Breast epithelium (tissue), 4 donors: ENCODE measurements at regions not wholly inside any gene's neighbourhood (a gene's known extent, or its start where the extent isn't known, plus 50 kb on each side); places are given as distances from the start of the nearest gene placed in this dataset.

Experiments used
- DNase-seq, 2 donors: peaks; one replicate each; pipeline ENCODE4 v3.0.0-alpha.2; 2019; ENCODE audit warnings: low spot score in 2 of 2
- H3K27ac ChIP-seq, 2 donors: fragments of 200-600 bp; sonication (generic) in 1 of 2; one replicate each; pipeline ENCODE4 v1.5.1; 2016 to 2019; ENCODE audit warnings: mild to moderate bottlenecking in 1 of 2
- H3K27me3 ChIP-seq, 2 donors: fragments of 200-600 bp; sonication (generic) in 1 of 2; one replicate each; pipeline versions ENCODE4 v1.5.1 to v1.6.0; 2017 to 2019; ENCODE audit warnings: control low read depth in 1 of 2, mild to moderate bottlenecking in 1 of 2
- H3K36me3 ChIP-seq: fragments of 200-600 bp; one replicate; pipeline ENCODE4 v1.5.1; 2019
- H3K4me1 ChIP-seq, 2 donors: fragments of 200-600 bp; sonication (generic); one replicate each; pipeline ENCODE4 v1.5.1; 2016 to 2019; ENCODE audit warnings: control low read depth in 1 of 2
- H3K4me3 ChIP-seq, 3 donors: fragments of 200-600 bp; sonication (generic); 1 replicate in 2 of 3; 2 replicates in 1 of 3; pipeline ENCODE4 v1.5.1; 2016 to 2019; ENCODE audit warnings: mild to moderate bottlenecking in 3 of 3, moderate library complexity in 2 of 3
- H3K9me3 ChIP-seq, 2 donors: fragments of 200-600 bp; sonication (generic) in 1 of 2; one replicate each; pipeline ENCODE4 v1.5.1; 2016 to 2019; ENCODE audit warnings: control low read depth in 1 of 2
- CTCF ChIP-seq, 3 donors: fragments of 450-650 bp; IDR thresholded peaks; one replicate each; pipeline ENCODE4 v1.5.1; 2016 to 2017; ENCODE audit warnings: antibody characterized with exemption in 3 of 3, mild to moderate bottlenecking in 3 of 3, moderate library complexity in 3 of 3
- POLR2A ChIP-seq: fragments of 450-650 bp; IDR thresholded peaks from one replicate; pipeline ENCODE4 v1.6.1; 2016; ENCODE audit warnings: antibody characterized with exemption, mild to moderate bottlenecking, moderate library complexity
- POLR2AphosphoS5 ChIP-seq, 3 donors: sonication (generic); formaldehyde crosslinking; IDR thresholded peaks; one replicate each; pipeline ENCODE4 v1.6.1; 2017; ENCODE audit warnings: antibody characterized with exemption in 3 of 3
- intact Hi-C: fragments of 100-400 bp; cut with DNase I; formaldehyde crosslinking; loops from one replicate; pipeline ENCODE4 v1.15.1; 2023; ENCODE audit warnings: low total_unique reads

GRCh38 chrX:9351126-9351525, 113.7 kb upstream of the TBL1X start:
- no peak for DNase-seq
- no peak for TF ChIP-seq POLR2AphosphoS5 (IDR thresholded peaks at IDR 0.05)
- no peak for TF ChIP-seq POLR2A
- no peak for TF ChIP-seq CTCF (IDR thresholded peaks at IDR 0.05)
- Histone ChIP-seq H3K4me3 (no peak overlapping the region), H3K9me3 (no peaks in the 10 kb centered on the region), H3K36me3 (no peaks in the 10 kb centered on the region), H3K4me1 (no peaks in the 10 kb centered on the region), H3K27me3 (peaks cover 0 to 7% of the 10 kb centered on the region in 2 donors), H3K27ac (no peak overlapping the region)
- intact Hi-C loops = no loop called here

DNA sequence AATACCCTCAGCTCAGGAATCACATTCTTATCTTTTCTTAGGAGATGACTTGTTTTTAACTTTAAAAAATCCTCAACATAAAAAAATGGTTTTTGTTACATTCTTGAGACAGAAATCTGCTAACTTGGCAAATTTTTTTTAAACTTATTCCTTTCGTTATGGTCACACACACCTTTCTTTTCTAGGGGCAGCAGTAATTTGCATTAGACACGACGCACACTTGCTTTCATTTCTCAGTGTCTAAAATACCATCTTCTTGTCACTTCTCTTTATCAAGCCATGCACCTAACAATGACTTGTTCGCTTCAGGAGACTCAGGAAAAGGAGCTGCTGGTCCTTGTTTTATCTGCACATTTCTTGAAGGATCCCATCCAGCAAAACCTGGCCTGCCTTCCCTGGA, 112.6 kb upstream of the TBL1X start:
- intact Hi-C loops = no loop called here
- no peak for TF ChIP-seq POLR2A
- no peak for TF ChIP-seq CTCF (IDR thresholded peaks at IDR 0.05)
- no peak for TF ChIP-seq POLR2AphosphoS5 (IDR thresholded peaks at IDR 0.05)
- no peaks in the 10 kb centered on the region for H3K4me1 ChIP-seq
- H3K9me3 ChIP-seq = no peaks in the 10 kb centered on the region
- no peak for DNase-seq
- H3K27ac ChIP-seq = no peak overlapping the region
- H3K27me3 ChIP-seq = peaks cover 0 to 8% of the 10 kb centered on the region in 2 donors
- H3K4me3 ChIP-seq = no peak overlapping the region
- H3K36me3 ChIP-seq = no peaks in the 10 kb centered on the region

- peaks cover 0 to 8% of the 10 kb centered on the region in 2 donors for H3K27me3 ChIP-seq
- no peak for TF ChIP-seq POLR2AphosphoS5 (IDR thresholded peaks at IDR 0.05)
- TF ChIP-seq CTCF (IDR thresholded peaks at IDR 0.05) = no peak
- TF ChIP-seq POLR2A = no peak
- H3K4me3 ChIP-seq = no peak overlapping the region
- no peaks in the 10 kb centered on the region for H3K9me3 ChIP-seq
- intact Hi-C loops = no loop called here
- no peak for DNase-seq
- H3K27ac ChIP-seq = no peak overlapping the region
- H3K4me1 ChIP-seq = no peaks in the 10 kb centered on the region
- H3K36me3 ChIP-seq = no peaks in the 10 kb centered on the region
Observed at GRCh38 chrX:9352694-9353411, 112.0 kb upstream of the TBL1X start.

DNA sequence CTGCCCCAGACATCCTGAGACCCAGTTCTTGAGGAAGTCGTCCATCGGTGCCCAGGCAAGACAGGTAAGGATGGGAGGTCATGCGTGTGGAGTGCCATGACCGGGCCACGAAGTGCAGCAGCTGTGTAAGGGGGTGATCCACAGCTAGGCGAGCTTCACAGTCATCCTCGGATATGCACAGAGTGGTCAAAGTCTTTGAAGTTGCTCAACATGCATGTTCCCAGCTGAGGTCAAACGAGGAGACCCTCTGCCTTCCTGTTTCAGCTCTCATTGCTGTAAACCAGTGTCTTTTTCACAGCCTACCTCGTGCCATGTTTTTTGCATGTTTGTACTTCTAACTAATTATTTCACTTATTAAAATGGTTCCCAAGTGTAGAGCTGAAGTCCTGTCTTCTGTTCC, 109.9 kb upstream of the TBL1X start:
- no peaks in the 10 kb centered on the region for H3K9me3 ChIP-seq
- TF ChIP-seq POLR2A (no peak), CTCF (IDR thresholded peaks at IDR 0.05) (no peak), POLR2AphosphoS5 (IDR thresholded peaks at IDR 0.05) (no peak)
- intact Hi-C loops = no loop called here
- peaks cover 0 to 8% of the 10 kb centered on the region in 2 donors for H3K27me3 ChIP-seq
- no peak overlapping the region for H3K4me3 ChIP-seq
- DNase-seq = no peak
- H3K36me3 ChIP-seq = no peaks in the 10 kb centered on the region
- H3K4me1 ChIP-seq = no peaks in the 10 kb centered on the region
- H3K27ac ChIP-seq = no peak overlapping the region

DNA sequence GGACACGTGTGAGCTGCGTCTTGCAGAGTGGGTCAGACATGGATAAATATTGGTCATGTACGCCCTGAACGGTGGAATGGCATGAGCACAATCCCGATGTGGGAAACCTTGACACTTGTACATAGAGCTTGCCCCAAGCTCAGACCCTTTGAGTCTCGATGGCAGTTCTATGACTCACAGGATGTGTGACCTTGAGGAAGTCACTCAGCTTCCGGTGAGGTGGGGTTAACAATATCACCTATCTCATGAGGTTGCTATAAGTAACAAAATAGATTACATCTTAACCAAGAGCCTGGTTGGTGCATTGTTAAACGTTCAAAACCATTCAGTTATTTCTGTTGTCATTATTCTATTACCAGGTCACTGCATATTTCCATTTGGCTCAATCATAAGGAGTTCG, 109.1 kb upstream of the TBL1X start:
- no peak overlapping the region for H3K4me3 ChIP-seq
- no peaks in the 10 kb centered on the region for H3K4me1 ChIP-seq
- H3K36me3 ChIP-seq = no peaks in the 10 kb centered on the region
- TF ChIP-seq CTCF (IDR thresholded peaks at IDR 0.05) = no peak
- TF ChIP-seq POLR2A = no peak
- no peak for TF ChIP-seq POLR2AphosphoS5 (IDR thresholded peaks at IDR 0.05)
- no peak for DNase-seq
- H3K27ac ChIP-seq = no peak overlapping the region
- intact Hi-C loops = no loop called here
- H3K9me3 ChIP-seq = no peaks in the 10 kb centered on the region
- H3K27me3 ChIP-seq = peaks cover 0 to 8% of the 10 kb centered on the region in 2 donors
